A673 (cell line): ENCODE measurements at regions not wholly inside any gene's neighbourhood (a gene's known extent, or its start where the extent isn't known, plus 50 kb on each side); places are given as distances from the start of the nearest gene placed in this dataset.

Experiments used
- CTCF ChIP-seq: fragments of 300-800, 200-600 bp; sonication (generic); conservative IDR thresholded peaks from 2 replicates; pipeline ENCODE4 v1.5.1; 2017; ENCODE audit warnings: low read depth, mild to moderate bottlenecking, antibody characterized with exemption, low read length, moderate library complexity, mixed read lengths
- EZH2 ChIP-seq: fragments of 200-600 bp; sonication (generic); IDR thresholded peaks from 2 replicates; pipeline ENCODE4 v1.6.1; 2017; ENCODE audit warnings: borderline replicate concordance, low read depth, mild to moderate bottlenecking, mixed read lengths, antibody characterized with exemption, low read length; ENCODE audit not compliant: poor library complexity, severe bottlenecking

GRCh38 chr11:41978945-41979344, 519.5 kb upstream of the LRRC4C start:
- TF ChIP-seq CTCF (no peak), EZH2 (no peak)
